Mucosa of gallbladder (tissue), 1 donor: ENCODE measurements at regions not wholly inside any gene's neighbourhood (a gene's known extent, or its start where the extent isn't known, plus 50 kb on each side); places are given as distances from the start of the nearest gene placed in this dataset.

Source experiments
- DNase-seq: peaks from one replicate; pipeline ENCODE4 v3.0.0-alpha.2; 2020; ENCODE audit warnings: low spot score
- donor health status: DM: no; HTN: no; CAD: no.

DNA sequence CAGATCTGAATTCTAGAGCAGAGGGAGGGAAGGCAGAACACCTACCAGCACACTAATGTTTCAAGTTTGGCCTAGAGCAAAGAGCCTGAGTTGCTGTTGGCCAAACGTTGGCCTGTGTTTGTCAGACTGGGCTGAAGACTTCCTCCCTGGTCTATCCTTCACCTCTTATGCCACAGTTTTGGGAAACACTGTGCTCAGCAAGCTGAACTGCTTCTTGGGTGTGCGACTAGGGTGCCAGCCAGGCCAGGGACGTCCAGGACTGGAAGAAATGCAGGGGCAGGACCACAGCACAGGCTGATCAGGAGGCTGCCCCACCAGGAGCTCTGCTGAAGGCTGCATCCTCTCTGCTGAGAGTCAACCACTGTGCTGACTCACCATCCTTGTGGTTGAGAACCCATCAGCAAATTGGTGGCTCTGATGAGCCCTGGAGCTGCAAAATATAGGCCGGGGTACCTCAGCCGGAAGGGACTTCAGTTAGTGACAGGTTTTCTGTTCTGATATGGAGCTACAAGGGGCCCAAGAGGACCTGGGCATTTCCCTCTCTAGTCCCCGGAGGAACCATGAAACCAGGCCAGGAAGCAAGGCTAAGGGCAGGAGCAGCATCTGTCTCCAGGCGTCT is 131.6 kb upstream of the RASGRP1 start:
- DNase-seq: no peak

DNA sequence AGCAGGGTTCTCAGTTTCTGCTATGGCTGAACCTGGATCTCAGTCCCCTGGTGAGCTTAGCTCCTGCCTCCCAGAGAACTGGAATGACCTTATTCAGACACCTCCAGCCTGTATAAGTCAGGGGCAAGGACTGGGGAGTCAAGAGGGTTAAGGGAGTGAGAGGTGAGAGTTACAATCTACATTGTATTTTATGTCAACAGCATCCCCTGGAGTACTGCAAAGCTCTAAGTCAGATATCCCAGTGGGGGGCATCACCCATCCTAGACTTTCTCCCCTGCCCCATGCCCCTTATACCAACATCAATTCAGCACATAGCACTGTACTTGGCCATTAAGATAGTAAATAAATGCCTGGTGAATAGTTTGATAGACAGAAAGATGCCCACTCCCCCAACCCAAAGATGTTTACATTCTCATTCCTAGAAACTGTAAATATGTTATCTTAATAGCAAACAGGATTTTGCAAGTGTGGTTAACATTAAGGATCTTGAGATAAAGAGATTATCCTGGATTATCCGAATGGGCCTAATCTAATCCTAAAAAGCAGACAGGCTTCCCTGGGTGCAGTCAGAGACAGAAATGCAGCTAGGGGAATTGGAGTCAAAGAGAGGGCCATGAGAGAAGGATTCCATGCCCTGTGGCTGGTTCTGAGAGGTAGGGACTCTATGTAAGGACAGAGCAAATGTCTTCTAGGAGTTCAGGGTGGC is 132.3 kb upstream of the RASGRP1 start:
- no peak for DNase-seq

DNA sequence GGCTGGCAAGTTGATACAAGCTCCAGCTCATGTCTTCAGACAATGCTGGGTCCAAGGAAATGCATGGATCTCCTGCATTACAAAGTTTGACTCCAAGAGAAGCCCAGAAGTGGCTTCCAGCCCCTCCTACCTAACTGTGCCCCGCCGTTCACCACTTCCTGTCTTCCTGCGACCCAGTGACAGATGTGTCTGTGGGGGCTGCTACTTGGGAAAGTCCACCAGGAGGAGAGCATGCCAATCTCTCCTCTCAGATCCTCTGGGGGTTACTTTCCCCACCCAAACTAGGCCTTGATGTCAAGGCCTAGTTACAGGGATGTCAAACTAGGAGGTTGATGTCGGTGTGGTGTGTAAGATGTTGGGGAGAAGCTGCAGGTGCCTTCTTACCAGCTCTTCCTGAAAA is 133.6 kb upstream of the RASGRP1 start:
- no peak for DNase-seq

DNA sequence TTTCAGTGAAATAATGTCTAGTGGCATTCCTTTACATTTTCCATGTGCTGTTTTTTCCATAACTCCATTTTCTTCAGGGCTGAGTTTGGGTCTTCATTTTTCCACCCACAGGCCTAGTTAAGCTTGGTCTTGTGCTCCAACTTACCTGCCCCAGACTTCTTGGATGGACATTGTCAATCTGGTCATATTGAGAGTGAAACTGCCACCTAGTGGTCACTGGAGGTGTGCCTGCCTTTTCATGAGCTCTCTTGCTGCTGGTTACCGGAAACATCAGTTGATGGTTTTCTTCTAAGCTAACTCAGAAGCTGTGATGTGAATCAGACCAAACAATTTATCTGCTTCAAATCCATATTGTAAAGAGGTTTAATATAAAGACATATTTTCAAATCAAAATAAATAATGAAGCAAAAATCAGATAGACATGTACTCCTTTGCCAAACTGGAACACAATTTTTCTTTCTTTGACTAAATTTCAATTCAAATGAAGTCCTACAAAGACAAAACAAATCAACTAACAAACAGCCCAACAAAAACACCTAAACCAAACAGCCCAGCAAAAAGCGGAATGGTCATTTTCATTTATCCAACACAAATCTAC is 135.1 kb upstream of the RASGRP1 start:
- peak; percentile 78 for DNase-seq

DNA sequence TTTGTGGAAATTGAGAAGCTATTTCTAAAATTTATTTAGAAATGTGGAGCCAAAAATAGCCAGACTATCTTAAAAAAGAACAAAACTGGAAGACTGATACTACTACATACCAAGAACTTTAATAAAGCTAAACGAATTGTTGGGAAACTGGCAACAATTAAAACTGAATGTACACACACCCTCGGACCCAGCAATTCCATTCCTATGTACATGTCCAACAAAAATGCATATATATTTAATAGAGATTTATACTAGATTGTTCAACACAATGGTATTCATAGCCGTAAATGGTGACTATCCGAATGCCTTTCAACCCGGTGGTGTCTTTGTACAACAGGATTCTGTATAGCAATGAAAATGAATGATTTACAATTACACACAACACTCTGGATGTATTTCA is 136.5 kb upstream of the RASGRP1 start:
- DNase-seq: no peak

DNA sequence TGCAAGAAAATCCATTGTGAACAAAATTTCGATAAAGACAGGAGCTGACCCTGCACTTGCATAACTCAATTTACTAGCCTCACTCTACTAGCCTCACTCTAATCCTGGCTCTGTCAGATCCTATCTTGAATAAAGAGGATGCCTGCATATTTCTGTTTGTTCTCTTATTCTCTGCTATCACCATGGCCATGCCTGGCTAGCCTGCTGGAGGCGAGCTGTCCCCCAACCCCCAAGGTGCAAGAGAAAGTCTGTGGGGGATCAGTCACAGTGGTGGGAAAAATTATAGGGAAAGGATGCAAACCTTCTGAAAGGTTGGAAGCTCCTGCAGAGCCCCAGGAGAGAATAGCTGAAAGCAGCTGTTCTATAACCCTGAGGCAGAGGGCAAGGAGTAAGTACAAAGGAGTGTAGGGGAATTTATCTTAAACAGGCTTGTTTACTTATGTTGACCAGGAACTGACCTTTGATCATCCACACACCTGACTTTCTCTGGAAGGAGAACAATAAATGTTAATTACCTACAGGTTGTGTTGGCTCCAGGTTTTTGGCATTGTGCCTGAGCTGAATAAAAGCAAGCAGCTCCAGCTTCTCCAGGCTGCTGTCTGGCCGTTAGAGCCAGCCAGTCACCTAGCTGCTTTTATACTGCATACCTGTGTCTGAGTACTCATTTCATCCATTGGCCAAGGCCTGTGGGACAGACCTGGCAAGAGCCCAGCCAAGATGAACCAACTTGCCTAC is 137.7 kb upstream of the RASGRP1 start:
- peak; percentile 92 for DNase-seq

DNA sequence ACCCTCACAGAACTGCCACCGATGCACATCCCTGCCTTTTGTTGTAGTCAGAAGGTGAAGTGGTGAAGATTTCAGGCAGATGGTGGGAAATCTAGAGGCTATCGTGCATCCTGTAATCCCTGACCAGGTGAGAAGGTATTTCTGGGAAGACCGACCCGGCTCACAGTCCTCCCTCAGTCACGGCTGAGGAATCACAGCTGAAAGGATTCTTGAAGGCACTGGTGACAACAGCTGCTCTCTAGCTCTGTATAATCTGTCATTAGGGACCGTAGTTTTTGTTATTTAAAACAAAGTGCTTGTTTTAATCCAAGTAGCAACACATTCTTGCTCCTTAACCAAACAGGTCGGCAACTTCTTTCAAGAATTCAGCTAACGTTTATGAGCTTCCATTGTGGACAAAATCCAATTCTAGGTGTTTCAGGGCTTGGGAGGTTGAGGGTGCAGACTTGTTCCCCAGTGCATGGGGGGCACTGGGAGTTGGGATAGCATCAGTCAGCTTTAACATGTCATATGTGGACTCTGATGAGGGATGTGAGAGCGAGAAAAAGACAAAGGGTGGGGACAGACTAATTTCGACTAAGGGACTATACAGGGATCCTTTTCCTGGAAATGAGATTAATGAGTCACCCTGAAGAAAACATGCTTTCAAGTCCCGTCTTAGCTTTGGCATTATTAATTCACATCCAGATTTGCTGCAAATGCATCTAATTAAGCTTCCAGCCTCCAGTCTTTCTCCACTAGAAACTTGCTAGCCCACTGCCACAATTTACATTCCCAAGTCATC is 141.0 kb upstream of the RASGRP1 start:
- DNase-seq: no peak

DNA sequence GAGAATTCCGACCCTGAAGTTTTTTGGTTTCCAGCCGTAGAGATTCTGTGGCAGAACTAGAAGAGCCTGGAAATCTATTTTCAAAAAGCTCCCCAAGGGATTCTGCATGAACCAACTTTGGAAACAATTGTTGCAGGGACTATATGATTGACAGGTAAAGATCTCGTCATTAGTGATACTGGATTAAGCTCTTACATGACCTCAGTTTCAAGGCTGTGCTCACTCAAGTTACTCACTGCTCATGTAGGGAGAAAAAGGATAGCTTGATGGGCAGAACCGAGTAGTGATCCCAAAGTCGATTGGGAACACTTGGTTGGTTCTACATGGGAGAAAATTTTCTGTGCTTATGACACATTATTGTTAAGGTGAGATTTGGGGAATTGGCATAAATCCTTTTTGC is 142.3 kb upstream of the RASGRP1 start:
- no peak for DNase-seq

DNA sequence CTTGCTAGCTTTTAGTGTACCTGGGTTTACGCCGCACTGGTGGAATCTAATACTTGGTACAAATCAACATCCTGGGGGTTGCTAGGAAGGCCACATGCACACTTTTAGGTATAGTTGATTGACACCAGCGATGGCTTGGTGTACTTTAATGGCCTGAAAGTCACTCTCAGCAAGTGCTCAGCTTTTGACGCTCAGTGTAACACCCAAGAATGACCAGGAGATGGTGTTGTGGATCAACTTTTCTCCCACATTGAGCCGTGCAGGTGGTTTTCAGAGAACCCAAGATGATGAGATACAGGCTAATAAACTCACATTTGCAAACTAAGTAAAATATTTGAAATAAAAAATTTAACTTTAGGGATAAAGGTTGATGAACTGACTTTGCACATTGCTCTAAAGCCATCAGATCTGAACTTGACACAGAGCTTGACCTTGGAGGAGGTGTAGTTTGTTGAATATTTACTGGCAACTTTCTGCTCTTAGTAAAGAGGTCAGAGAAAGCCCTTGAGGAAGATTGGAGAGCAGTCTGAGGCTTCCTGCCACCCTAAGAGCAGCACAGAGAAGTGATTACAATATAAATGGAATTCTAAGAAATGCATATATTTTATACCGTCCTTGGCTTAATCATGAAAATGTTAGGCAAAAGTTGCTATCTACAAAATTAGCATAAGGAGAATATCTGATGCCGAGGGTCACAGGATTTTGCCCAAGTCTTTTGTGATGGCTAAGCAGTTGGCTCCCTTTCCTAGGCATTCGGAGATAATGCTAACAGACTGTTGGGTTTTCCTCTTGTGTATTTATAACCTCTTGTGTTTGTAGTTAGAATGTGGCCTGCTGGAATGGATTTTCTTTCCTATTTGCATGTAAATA is 143.4 kb upstream of the RASGRP1 start:
- DNase-seq: peak; percentile 38

DNA sequence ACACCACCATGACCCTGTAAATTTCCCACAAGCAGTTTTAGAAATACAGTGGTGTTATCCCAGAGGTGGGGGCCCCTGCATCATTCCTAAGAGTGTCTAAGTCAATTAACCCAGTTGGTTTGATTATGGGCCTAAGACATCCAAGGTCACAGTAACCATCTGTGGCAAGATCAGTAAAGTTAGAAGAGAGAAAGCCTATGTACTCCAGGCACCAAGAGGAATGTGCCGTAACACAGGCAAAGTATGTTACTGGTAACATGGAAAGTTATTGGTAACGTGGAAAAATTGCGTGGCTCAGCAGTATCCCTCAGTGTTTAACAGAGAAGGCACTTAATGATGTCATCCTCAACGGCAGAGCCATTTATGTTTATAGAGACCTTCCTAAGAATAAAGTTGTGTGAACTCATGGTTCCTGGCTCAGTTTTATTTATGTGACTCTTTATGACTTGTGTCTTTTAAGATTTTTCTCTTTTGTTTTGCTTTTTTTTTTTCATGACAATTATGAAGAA is 144.1 kb upstream of the RASGRP1 start:
- no peak for DNase-seq

DNA sequence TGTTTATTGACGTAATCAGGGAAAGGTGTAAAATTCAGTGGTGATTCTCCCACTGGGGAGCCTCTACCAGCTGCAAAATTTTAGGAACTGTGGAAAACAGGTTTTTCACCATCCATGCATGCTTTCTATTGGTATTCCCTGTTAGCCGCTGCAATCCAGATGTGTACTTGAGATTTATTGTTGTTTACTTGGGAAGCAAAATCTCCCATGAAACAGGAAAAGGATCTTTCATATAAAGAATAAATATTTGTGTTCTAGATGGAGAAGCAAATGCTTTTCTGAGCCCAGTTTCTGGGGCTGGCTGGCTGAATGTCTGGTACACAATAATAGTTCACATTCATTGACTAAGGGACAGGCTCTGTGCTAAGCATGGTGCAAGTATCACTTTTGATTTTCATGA is 144.6 kb upstream of the RASGRP1 start:
- DNase-seq: no peak

DNA sequence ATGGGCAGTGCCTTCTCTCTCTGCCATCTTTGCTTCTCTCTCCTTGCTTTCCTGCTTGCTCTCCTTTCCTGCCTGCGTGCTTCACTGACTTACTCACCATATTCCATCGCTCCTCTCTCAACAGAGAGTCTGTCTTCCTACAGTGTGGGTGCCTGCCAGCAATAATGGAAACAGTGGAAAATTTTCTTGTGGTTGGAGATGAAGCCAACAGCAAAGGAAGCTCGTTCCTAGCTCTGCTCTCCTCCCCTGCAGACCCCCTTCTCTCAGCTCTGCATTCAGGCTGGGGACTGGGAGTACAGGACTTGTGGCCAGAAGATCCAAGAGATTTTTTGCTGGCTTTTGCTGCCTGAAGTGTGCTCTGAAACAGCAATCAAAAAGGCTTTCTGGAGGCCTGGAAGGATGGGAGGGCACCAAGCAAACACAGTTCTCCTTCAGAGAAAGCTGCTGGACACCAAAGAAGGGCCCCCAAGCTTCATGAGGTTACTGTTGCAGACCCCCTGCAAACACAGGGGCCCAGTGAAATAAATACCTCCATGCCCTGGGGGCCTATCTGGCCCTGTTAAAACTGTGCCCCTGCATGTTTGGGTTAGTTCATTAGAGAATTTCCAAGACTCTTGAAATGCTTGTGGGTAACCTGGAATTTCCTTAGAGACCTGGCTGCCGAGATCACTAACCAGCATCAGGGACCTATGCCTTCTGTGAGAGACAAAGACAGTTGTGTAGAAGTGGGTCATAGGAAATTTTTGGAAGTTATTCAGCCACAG is 149.9 kb upstream of the RASGRP1 start:
- peak; percentile 28 for DNase-seq

DNA sequence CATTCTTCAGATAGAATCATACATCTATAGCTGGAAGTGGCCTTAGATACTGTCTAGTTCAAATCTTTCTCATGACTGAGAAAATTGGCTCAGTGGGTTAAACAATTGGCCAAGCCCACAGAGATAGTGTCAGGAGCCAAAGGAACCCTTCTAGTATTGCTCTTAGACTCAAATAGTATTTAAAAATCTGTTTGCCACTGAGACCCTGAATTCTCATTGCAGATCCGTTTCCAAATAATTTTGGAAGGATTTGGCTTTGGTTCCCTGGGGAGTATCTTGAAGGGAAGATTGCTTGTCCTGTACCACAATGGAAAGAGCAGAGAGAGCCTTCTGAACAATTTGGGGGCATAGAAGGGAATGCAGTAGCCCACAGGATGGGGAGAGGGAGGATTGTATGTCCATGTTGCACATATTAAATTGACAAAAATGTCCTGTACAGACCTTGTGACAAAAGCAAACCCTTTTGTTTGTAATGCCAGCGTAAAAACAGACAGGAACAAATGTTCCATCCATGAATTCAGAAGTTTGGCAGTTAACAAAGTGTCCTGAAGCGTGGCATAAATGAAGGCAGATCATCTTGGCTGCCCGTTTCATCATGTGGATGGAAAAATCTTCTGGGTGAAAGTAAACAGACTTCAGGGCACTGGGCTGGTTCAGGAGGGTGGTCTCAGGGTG is 156.4 kb upstream of the RASGRP1 start:
- no peak for DNase-seq

DNA sequence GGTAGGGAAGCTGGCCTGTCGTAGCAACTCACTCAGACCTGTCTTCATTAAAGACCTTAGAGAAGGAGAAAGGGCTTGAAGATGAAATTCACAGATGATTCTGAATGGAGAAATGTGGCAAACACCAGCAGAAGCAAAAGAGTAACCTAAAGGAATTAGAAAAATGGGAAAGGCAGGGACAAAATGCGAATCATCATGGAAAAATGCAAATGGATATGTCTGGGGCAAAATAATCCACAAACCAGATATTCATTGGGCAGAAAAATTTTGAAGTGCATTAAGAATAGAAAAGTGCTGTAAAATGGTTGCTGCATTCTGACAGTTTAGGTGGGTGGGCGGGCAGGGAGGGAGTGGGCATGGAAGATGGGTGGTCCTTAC is 156.9 kb upstream of the RASGRP1 start:
- no peak for DNase-seq

DNA sequence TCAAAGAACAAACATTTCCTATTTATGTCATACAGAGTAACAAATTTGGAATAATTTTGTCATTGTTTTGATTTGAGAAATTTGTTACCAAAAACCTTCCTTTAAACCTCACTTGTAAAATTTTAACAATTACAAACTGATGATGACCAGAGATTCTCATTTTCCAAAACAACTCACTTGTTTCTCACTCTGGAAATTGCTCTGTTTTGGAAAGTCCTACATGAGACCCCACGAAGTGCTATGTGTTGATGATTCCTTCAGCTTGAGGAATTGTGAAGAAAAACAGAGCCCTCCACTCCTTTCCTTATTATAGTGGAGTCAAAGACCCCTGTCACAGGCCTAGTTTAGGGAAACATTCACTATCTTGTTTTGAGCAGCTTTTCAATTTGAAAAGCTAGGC is 157.6 kb upstream of the RASGRP1 start:
- no peak for DNase-seq

DNA sequence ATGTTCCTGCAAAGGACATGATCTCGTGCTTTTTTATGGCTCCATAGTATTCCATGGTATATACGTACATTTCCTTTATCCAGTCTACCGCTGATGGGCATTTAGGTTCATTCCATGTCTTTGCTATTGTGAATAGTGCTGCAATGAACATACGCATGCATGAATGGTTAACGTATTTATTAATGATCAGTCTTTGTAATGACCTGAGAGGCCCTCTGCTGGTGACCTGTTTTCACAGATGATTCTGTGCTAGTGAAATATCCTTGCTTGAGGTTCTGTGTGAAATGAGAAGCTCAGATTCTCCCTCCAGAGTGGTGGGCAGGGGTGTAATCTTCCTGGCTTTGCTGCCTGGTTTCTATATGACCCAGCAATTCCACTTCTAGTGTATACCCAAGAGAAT is 160.2 kb upstream of the RASGRP1 start:
- no peak for DNase-seq

DNA sequence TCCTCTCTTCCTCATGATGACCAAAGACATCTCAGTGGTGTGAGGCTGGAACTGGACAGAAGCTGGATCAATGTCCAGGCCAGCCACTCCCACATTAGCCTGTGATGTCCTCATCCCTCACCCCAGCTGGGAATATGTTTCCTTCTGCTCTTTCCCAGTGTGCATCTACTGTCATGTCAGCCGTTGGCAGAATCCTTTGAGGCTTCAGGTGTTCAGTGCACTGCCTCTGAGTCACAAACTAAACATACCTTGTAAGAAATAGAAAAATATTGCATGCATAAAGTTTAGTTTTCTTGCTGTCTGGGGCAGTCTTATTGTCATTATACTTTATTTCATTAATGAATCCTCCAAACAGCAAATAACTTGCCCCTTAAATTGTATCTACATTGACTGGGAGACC is 161.6 kb upstream of the RASGRP1 start:
- no peak for DNase-seq

DNA sequence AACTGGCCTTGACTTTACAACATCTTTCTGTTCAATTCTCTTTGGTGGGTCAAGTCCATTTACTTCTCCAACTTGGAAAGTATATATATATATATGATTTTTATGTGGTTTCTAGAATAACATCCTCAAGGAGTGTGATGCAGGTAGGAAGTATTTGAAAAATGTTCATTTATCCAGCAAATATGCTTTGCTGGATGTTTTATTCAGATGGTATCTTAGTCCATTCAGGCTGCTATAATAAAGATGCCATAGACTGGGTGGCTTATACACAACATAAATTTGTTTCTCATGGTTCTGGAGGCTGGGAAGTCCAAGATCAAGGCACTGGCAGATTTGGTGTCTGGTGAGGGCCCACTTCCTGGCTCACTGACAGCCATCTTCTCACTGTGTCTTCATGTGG is 168.7 kb upstream of the RASGRP1 start:
- DNase-seq: no peak

DNA sequence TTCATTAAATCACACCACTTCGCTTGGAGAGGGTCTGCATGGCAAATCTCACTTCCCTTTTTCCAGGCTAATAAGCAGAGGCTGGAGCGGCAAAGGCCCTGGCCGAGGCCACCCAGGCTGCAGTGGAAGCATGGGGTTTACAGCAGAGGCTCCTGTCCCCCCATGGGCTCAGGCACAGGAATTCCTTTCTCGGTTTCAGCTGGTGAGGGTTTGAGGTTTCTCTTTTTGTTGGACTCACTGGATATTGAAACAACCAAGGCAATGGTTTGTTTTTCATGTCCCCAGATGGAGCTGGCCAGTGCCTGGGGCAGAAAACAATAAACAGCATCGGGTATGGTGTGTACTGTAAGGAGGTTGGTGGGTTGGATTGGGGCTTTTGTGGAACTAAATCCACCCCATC is 175.6 kb upstream of the RASGRP1 start:
- no peak for DNase-seq

DNA sequence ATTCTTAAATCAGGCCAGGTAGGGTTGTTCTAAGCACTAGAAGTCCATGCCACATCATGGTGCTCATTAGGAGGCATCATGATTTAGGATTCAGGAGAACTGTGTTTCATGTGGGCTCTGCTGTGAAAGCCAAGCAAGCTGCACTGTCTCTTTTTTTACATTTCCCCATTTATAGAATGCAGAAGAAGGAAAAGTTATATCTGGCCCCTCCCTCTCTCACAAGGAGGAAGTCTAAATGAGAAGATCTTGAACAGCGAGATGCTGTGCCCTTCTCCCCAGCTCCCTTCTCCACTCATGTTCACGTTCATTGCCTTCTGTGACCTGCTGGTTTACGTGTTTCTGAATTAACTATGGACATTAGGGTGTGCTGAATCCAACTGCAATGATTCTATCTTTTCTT is 178.5 kb upstream of the RASGRP1 start:
- no peak for DNase-seq
